HL-60 (cell line): ENCODE measurements at regions not wholly inside any gene's neighbourhood (a gene's known extent, or its start where the extent isn't known, plus 50 kb on each side); places are given as distances from the start of the nearest gene placed in this dataset.

Experiments
- DNase-seq, 2 experiments: peaks; one replicate each; pipeline ENCODE4 v3.0.0-alpha.2; 2010 to 2020; ENCODE audit warnings: low read depth in 1 of 2, low spot score in 1 of 2
- H3K27ac ChIP-seq: fragments of 250-450 bp; sonication (Bioruptor Pico); replicated peaks from 2 replicates; pipeline ENCODE4 v1.5.1; 2020; ENCODE audit warnings: mild to moderate bottlenecking, moderate library complexity
- H3K27me3 ChIP-seq: fragments of 250-450 bp; sonication (Bioruptor Pico); 2 replicates; pipeline ENCODE4 v1.5.1; 2021; ENCODE audit warnings: mild to moderate bottlenecking, moderate library complexity; ENCODE audit not compliant: insufficient read depth, poor library complexity, severe bottlenecking
- H3K4me3 ChIP-seq: replicated peaks from 2 replicates; pipeline ENCODE4 v1.5.1; 2011; ENCODE audit warnings: mild to moderate bottlenecking, control low read depth, low read length; ENCODE audit not compliant: insufficient read depth
- CTCF ChIP-seq: IDR thresholded peaks from one replicate; pipeline ENCODE4 v1.5.1; 2011; ENCODE audit warnings: low read length, control low read depth, inconsistent platforms; ENCODE audit not compliant: insufficient read depth
- GABPA ChIP-seq: IDR thresholded peaks from 2 replicates; pipeline ENCODE4 v1.6.1; 2012; ENCODE audit warnings: low read depth
- POLR2AphosphoS5 ChIP-seq: IDR thresholded peaks from 2 replicates; pipeline ENCODE4 v1.6.1; 2012; ENCODE audit warnings: low read depth
- REST ChIP-seq: IDR thresholded peaks from 2 replicates; pipeline ENCODE4 v1.6.1; 2012; ENCODE audit warnings: low read depth; ENCODE audit not compliant: insufficient replicate concordance
- SPI1 ChIP-seq: IDR thresholded peaks from 2 replicates; pipeline ENCODE4 v1.6.1; 2012; ENCODE audit warnings: low read depth, mild to moderate bottlenecking, borderline replicate concordance

- no peak for DNase-seq
- Histone ChIP-seq H3K27me3 (no peaks in the 10 kb centered on the region), H3K4me3 (no peak overlapping the region), H3K27ac (no peak overlapping the region)
- TF ChIP-seq GABPA, result no peak
- no peak for TF ChIP-seq CTCF
These were observed 150.2 kb upstream of the AUTS2 start for GRCh38 chr7:69448071-69448470.

- TF ChIP-seq CTCF, result no peak
- TF ChIP-seq REST, result no peak
- TF ChIP-seq GABPA, result no peak
- no peak for TF ChIP-seq POLR2AphosphoS5
- no peak for DNase-seq
- H3K4me3 ChIP-seq, result no peak overlapping the region
- no peaks in the 10 kb centered on the region for H3K27me3 ChIP-seq
- H3K27ac ChIP-seq, result no peak overlapping the region
These were observed 147.8 kb upstream of the AUTS2 start for GRCh38 chr7:69450456-69450855.

- Histone ChIP-seq H3K4me3 (no peak overlapping the region), H3K27ac (no peak overlapping the region), H3K27me3 (no peaks in the 10 kb centered on the region)
- TF ChIP-seq GABPA (no peak), SPI1 (no peak), CTCF (no peak), POLR2AphosphoS5 (no peak), REST (no peak)
- DNase-seq, result no peak
These were observed 146.6 kb upstream of the AUTS2 start for GRCh38 chr7:69451715-69452114.

- Histone ChIP-seq H3K4me3 (no peak overlapping the region), H3K27ac (no peak overlapping the region), H3K27me3 (no peaks in the 10 kb centered on the region)
- DNase-seq, result no peak
- TF ChIP-seq GABPA (no peak), REST (no peak), CTCF (no peak), POLR2AphosphoS5 (no peak), SPI1 (no peak)
These were observed 145.5 kb upstream of the AUTS2 start for GRCh38 chr7:69452797-69453196.
